GM13977 (cell line): ENCODE measurements at regions not wholly inside any gene's neighbourhood (a gene's known extent, or its start where the extent isn't known, plus 50 kb on each side); places are given as distances from the start of the nearest gene placed in this dataset.

Source experiments
- DNase-seq: peaks from one replicate; pipeline ENCODE4 v3.0.0; 2012; ENCODE audit warnings: low spot score
- CTCF ChIP-seq: IDR thresholded peaks from 2 replicates; pipeline ENCODE4 v1.5.1; 2012; ENCODE audit warnings: mild to moderate bottlenecking, control low read depth; ENCODE audit not compliant: insufficient read depth; ENCODE audit errors: extremely low read depth, missing control alignments
- in situ Hi-C: fragments of 300-500 bp; cut with MboI; formaldehyde crosslinking; loops from one replicate; pipeline ENCODE4 v1.12.0; 2022; ENCODE audit warnings: low sequenced_read_pairs, low pct_unique_long_range_greater_than_20kb, mixed read lengths, inconsistent platforms; ENCODE audit not compliant: unreplicated experiment

DNA sequence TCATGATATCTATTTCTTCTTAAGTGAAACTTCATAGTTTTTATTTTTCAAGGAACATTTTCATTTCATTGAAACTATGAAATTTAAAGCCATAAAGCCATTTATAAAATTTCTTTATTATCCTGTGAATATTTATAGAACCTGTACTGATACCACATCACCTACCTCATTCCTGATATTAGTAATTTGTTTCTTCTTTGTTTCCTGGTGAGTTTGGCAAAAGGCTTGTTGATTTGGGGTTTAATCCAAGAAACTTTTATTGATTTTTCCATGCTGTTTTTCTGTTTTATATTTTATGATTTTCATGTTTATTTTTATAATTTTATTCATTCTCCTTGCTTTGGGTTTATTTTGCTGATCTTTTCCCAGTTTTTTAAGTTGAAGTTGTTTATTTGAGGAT lies 669.4 kb downstream of the NXPH1 start:
- TF ChIP-seq CTCF: no peak
- in situ Hi-C loops: no loop called here
- no peak for DNase-seq

DNA sequence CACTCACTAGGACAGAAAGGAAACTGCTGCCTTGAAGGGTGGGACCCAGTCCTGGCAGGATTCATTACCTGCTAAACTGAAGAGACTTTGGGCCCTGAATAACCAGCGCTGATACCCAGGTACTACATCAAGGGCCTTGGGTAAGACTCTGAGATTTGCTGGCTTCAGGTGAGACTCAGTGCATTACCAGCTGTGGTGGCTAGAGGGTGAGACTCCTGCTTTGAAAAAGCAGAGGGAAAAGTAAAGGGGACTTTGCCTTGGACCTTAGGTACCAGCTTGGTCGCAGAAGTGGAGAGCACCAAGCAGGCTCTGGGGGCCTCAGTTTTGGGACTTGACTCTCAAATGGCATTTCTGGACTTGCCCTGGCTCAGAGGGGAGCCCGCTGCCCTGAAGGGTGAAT lies 673.3 kb downstream of the NXPH1 start:
- no peak for DNase-seq
- in situ Hi-C loops: no loop called here
- no peak for TF ChIP-seq CTCF

DNA sequence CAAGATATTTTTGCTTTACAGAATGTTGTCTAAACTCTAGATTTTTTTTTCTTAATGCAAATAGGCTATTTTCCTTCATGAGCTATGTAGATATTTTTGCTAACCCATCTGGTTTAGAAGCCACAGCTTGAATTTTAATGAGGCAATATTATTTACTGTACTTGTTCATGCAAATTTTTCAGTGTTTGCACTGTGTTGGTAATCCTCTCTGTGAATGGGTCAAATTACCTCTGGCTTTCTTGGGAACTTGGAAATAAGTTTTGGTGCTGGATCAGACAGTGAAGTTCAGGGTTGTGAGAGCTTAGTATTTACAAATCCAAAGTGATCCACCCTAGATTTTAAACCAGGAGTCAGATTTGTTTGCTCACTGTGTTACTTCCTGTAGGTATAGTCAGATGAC lies 686.9 kb downstream of the NXPH1 start:
- in situ Hi-C loops: no loop called here
- no peak for TF ChIP-seq CTCF
- DNase-seq: no peak

DNA sequence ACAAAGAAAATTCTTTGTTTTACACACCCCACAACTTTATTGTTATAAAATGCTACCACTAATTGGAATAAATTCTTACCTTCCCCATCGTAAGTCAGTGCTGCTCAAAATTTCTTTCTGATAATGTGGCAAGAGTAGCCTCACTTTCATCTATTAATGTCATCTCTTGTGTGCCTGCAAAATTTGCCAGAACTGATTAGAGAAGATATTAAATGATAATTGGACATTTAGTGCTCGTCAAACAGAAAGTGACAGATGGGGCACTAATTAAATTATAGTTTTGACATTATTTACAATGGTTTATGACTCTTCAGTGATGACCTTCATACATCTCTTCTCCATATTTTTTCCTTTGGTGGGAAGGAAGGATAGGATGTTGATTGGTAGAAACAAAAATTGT lies 690.9 kb downstream of the NXPH1 start:
- in situ Hi-C loops: no loop called here
- no peak for DNase-seq
- no peak for TF ChIP-seq CTCF

DNA sequence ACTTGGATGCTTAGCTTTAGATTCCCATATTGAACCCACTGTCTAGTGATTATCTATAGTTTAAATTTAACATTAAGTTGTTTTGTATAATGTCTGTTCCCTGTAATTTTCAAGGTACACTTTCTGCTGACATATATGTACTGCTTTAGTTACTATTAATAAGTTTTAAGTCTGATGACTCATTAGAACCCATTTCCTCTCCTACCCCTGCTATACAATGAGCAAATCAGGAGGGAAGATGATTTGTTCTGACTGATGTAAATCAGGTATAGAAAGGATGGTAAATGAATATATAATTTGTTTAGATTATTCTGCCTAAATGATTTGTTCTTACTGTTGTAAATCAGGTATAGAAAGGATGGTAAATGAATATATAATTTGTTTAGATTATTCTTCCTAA lies 691.8 kb downstream of the NXPH1 start:
- no peak for TF ChIP-seq CTCF
- in situ Hi-C loops: no loop called here
- no peak for DNase-seq

DNA sequence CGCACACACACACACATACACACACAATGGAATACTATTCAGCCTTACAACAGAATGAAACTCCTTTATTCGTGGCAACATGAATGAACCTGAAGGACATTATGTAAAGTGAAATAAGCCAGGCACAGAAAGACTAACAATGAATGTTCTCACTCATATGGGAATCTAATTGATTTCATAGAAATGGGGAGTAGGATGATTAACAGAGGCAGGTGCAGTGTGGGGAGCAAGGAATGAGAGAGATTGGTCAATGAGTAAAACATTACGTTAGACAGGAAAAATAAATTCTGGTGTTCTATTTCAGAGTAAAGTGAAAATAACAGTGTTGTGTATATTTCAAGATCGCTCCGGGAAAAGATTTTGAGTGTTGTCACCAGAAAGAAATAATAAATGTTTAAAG lies 694.5 kb downstream of the NXPH1 start:
- TF ChIP-seq CTCF: no peak
- no peak for DNase-seq
- in situ Hi-C loops: no loop called here

- no peak for TF ChIP-seq CTCF
- in situ Hi-C loops: no loop called here
- no peak for DNase-seq
Measured at GRCh38 chr7:9148687-9149086, 715.3 kb downstream of the NXPH1 start.
